ENCODE measurements at regions not wholly inside any gene's neighbourhood (a gene's known extent, or its start where the extent isn't known, plus 50 kb on each side); places are given as distances from the start of the nearest gene placed in this dataset.
"Not testable (repeated sequence)": the region's sequence is repeated elsewhere in the genome, so short reads cannot be mapped to it uniquely, and the experiment has no call there.

DNA sequence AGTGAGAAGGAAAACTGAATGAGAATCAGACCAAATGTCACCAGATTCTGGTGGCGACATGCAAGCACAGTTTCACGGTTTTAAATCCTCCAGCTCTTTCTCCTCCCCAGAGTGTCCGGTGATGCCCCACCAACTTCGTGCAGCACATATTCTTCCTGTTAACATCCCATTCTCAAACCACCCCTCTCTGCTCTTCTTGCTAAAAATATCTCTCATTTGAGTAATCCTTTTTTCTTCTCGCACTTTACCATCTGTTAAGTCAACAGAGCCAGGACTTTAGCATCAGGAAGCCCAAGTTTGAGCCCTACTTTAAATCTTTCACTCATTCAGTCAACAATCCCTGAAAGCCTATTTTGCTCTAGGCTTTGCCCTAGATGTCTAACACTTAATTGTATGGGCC, 68.2 kb upstream of the VGLL4 start:
- no peak for DNase-seq

DNA sequence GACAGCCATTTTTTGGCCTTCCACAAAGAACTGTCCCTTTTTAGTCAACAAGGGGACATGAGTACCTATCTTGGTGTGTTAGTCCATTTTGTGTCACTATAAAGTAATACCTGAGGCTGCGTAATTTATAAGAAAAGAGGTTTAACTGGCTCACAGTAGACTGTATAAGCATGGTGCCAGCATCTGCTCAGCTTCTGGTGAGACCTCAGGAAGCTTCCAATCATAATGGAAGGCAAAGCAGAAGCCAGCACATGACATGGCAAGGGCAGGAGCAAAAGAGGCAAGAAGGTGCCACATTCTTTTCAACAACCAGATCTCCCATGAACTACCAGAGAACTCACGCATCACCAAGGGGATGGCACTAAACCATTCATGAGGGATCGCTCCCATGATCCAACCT, 66.1 kb upstream of the VGLL4 start:
- DNase-seq: no peak

DNA sequence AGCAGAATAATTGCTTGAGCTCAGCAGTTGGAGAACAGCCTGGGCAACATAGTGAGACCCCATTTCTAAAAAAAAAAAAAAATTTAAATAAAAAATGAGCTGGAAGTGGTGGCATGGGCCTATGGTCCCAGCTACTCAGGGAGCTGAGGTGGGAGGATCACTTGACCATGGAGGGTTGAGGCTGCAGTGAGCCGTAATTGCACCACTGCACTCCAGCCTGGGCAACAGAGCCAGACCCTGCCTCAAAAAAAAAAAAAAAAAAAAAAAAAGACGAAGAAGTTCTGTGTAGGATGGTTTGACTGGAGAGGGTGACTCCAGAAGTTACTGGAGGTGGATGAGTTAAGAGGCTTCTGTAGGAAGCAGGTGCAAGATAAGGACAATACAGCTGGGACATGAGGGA, 63.4 kb upstream of the VGLL4 start:
- DNase-seq: not testable (repeated sequence)

DNA sequence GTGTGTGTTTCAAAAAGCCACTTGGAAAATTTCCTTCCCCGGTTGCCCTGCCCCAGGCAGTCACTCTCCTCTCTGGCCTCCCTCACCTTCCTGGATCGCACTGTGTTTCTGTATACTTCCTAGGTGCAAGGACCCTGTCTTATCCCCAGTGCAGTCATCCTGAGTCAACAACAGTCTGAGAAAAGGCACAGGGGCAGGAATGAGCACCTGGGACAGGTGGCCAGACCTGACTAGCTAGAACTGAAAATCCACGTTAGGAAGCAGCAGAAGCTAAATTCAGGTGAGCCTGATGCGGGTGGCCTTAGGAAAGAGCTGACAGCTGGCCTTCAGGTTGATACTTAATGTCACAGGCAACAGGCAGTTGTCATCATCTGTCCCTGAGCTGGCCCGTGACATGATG, 62.9 kb upstream of the VGLL4 start:
- no peak for DNase-seq

DNA sequence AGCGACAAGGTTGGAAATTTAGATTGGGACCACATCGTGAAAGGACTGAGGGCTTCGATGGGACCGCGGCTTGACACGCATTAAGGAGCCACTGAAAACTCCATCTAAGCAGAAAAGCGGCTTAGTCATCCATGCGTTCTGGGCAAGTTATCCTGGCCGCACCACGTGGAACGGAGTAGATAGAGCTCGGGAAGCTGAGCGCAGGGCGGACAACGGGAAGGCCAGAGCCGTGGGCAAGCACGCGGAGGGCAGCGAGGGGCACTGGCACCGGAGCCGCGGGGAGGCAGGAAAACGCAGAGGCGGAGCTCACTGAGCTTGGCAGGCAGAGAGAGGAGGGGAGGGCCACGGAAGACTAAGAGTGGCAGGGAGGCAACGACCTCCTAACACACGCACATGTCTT, 61.3 kb upstream of the VGLL4 start:
- no peak for DNase-seq

DNA sequence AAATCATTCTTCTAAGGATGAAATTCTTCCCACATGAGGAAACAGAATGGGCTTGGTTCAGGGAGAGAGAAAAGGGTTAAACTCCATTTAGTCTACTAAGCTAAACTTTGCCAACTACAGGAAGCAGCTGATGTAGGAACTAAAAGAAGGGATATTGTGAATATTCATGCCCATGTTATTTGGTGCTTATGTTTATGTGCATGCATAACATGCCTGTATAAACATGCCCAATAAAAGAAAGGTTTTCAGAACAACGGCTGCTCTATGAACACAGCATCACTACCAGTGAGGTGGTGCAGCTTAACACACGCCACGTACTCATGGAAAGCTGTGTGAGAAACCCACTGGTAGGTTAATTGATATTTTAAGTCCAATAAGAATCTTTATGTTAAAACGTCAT, 59.4 kb upstream of the VGLL4 start:
- no peak for DNase-seq

DNA sequence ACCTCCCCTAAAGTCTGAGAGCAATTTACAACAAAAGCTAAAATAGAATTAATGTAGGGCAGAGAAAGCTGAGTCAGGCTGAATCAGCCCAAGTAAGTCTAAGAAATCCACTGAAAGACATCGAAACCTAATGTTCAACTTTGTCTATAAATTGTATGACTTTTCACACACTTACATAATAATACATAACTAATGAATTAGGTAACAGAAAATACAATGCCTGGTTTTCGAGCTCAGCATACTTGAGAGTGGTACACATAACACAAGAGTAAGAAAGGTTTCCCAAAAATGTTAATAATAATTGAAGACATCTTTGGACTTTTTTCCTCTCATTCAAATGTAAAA, 55.3 kb upstream of the VGLL4 start:
- DNase-seq: no peak

DNA sequence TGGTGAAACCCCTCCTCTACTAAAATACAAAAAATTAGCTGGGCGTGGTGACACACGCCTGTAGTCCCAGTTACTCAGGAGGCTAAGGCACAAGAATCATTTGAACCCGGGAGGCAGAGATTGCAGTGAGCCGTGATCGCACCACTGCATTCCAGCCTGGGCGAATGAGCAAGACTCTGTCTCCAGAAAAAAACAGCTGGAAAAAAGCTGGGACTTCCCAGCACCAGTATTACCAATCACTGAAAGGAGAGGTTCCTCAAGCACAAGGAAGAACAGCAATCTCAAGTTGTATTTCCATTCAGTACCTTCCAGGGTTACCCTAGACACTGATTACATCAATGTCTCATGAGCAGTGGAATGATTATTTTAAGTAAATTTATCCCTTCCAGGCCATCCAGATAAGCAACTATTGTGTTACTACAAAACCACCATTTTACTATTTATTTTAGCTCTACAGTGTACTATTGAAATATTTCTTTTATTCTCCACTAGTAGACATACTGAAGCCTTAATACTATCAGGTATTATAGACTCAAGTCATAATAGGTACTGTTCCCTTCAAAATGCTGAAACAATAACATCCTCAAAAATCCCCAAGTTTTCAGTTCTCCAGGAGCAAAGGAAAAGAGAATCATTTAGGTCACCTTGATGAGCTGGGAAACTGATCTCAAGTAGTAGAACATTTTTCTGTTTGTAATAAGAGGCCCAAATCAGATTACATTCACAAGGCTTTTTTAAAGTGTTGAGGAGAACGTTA, 54.8 kb upstream of the VGLL4 start:
- no peak for DNase-seq

DNA sequence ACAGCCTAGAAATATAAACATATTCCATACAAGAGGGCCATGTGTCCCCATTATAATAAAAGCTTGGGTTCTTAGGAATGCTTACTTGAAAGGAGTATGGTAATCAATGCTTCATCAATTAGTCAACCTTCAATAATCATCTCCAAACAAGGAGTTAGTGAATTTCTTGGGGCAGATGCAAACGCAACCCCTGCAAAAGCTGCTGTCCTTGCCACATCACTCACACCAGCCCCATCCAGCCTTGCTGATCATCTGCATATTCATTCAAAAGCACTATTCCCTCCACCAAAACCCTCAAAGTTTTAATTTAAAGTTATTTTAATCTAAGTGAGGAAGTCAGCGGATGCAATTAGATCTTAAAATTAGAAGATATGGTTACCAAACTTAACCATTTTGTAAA, 54.0 kb upstream of the VGLL4 start:
- no peak for DNase-seq

DNA sequence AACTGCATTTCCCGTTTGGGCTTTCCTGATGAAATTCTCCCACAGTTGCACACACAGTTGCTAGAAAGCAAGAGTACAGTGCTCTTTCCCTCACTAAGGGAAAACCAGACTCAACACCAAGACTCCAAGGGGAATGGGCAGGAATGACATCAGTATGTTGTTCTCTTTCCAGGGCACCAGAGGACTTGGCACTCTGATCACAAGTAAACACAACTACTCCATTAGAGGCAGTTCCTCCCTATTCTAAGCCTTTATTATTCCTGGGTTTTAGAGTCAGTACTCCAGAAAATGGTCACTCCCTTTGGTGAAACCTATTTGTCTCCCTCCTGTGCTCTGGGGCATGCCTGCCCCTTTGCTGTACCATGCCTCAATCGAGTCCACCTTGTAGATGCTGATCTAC, 52.3 kb upstream of the VGLL4 start:
- DNase-seq: no peak
